GM21381 (cell line): ENCODE measurements at regions not wholly inside any gene's neighbourhood (a gene's known extent, or its start where the extent isn't known, plus 50 kb on each side); places are given as distances from the start of the nearest gene placed in this dataset.
"Not testable (repeated sequence)": the region's sequence is repeated elsewhere in the genome, so short reads cannot be mapped to it uniquely, and the experiment has no call there.

Experiments used
- ATAC-seq: cut with Tn5 transposase; IDR thresholded peaks from one replicate; pipeline ENCODE4 v1.9.1; 2021; ENCODE audit warnings: mild to moderate bottlenecking, moderate library complexity; ENCODE audit not compliant: unreplicated experiment

DNA sequence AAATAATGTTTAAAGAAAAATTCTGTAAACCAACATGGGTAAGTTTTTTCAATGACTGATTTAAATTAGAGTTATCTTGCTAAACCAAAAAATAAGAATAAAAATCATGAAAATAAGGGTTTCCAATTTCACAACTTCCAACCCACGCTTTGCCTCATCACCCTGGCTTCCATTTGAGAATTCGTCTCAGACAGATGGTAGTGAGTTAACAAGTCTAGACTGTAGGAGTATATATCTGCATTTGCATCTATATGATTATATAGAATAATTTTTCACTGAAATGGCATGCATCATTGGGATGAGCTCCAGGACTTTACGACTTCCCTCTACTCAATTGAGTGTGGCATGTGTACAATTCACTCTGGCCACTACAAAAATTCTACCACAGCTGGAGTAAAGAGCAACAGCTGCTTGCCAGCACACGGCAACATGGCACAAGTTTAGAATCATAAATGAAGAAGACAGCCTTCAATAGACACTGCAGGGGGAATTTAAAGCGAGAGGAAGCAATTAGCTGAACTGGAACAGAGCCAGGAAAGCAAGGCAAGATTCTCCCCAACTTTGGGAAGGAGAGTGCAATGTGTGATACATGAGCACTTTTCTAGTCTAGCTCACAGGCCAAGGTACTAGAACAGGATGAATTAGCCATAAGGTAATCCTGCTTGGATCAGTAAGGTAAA lies 1673.5 kb upstream of the CELF4 start:
- no peak for ATAC-seq

DNA sequence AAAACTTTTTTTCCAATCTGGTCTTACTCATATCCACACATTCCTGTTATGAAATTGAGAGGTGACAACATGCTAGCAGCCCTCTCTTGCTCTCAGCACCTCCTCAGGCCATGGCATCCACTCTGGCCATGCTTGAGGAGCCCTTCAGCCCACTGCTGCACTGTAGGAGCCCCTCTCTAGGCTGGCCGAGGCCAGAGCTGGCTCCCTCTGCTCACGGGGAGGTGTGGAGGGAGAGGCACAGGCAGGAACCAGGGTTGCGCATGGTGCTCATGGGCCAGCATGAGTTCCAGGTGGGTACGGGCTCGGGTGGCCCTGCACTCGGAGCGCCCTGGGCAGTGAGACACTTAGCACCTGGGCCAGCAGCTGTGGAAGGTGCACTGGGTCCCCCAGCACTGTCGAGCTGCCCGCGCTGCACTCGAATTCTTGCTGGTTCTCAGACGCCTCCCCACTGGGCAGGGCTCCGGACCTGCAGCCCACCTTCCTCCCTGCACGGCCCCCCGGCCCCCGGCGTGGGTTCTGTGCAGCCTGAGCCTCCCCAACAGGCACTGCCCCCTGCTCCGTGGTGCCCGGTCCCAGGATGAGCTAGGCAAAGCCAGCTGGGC lies 1669.6 kb upstream of the CELF4 start:
- ATAC-seq: no peak

DNA sequence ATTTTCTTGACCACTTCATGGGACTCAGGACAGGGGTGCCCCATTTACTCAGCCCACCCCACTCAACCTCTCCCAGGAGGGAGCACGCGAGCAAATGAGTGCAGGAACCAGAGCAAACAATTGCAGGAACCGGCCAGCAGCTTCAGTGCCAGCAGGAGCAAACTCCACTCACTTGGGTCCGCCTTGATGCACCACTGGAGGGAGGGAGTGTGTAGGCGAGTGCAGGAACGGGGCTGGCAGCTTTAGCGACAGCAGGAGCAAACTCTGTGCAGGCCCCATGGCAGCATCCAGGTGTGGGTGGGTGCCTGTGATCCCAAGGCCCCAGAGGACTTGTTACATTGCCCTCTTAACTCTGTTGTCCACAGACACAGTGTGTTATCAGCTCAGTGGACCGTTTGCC lies 1667.3 kb upstream of the CELF4 start:
- ATAC-seq: no peak

DNA sequence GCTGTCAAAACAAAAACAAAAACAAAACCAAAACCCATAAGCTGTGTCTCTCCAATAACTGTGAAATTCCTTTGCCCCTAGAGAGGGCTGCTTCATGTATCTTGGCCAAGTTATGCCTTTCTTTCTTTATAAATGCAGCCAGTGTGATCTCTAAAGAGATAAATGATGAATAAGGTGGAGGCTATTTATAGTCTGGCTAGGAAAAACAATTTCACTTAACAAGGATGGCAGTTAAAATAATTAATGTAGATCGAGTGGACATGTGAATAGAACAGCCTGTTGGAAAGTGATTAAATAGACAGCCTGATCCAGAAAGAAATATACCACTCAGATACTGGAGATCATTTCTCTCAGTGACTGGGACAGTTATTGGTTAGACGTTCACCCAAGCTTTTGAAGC lies 1666.9 kb upstream of the CELF4 start:
- no peak for ATAC-seq

DNA sequence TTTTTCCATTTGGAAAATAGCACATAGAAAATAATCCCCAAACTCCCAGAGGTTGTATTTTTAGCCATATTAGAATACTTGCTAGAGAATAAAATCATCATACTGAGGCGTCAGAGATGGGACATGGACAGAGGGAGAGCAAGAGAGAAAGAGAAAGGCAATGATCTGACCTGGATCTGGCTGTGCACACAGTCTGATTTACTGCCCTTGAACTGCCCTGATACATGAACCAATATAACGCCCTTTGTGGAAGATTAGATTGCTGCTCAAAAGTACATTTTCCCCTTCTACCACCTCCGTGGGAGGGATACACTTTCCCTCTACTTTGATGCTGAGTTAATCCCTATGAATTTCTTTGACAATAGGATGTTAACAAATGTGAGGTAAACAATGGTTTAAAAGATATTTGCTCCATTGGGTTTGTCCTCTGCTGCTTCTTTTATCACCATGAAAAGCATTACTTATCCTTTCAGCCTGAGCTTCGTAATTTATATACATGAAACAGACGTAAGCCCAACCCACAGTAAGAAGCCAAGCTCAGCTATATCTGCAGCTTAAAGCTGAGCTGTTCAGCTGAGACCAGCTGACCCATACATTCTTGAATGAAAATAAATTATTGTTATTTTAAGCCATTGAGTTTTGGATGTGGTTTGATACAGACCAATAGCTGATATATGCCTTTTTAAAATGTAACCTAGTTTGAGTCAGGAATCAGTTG lies 1664.6 kb upstream of the CELF4 start:
- no peak for ATAC-seq

DNA sequence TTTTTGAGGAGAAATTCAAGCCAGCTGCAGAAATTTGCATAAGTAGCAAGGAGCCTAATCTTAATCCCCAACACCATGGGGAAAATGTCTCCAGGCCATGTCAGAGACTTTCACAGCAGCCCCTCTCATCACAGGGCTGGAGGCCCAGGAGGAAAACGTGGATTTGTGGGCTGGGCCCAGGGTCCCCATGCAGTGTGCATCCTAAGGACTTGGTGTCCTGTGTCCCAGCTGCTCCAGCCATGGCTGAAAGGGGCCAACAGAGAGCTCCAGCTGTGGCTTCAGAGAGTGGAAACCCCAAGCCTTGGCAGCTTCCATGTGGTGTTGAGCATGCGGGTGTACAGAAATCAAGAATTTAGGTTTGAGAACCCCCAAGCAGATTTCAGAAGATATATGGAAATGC lies 1662.2 kb upstream of the CELF4 start:
- ATAC-seq: not testable (repeated sequence)

DNA sequence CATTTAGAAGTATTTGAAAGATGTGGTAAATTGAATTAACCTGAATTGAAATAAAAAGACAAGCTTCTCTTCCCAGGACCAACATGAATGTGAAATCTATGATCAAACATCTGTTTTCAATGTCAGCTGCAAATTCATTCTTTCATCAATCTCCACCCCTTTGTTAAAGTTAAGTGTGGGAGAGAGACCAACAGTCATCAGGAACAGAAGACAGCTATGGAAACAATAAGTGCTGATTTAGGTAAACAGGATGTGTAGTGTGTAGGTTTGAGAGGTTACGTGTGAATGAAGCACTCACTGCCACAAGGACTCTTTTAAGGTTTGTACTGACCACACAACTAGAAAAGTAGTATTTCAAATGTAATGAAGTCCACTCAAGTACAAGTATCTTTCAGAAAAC lies 1659.8 kb upstream of the CELF4 start:
- no peak for ATAC-seq

DNA sequence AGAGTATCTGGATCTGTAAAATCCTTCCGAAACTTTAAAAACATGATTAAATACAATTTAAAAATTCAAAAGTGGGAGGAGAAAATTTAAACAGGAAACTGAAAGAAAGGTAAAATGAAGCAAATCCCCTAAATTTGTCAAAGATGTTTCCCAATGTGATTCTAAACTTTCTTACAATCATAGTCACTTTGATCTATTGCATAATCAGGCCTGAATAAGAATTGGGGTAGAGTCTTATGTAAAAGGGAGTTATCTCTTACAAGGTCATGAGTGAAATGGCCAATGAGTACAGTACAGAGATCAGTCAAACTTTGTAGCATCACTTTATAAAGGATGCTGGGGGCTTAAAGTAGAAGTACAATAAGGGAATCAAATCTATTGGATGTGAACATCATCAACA lies 1657.7 kb upstream of the CELF4 start:
- no peak for ATAC-seq

DNA sequence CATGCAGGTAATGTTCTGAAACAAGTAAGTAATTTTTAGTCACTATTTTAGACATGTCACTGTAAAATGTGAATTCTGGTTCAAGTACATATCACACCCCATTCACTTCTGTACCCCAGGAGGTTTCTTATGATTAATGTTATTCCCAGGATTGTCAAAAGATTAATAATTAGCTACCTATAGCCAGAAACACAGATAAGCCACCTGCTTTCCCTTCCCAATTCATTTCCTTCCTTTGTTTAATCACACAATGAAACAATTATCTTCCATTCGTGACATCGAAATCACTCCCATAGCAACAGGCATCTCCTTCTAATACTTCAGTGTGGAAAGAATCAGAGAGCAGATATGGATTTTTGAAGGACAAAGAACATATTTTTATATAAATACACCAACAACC lies 1650.3 kb upstream of the CELF4 start:
- no peak for ATAC-seq

DNA sequence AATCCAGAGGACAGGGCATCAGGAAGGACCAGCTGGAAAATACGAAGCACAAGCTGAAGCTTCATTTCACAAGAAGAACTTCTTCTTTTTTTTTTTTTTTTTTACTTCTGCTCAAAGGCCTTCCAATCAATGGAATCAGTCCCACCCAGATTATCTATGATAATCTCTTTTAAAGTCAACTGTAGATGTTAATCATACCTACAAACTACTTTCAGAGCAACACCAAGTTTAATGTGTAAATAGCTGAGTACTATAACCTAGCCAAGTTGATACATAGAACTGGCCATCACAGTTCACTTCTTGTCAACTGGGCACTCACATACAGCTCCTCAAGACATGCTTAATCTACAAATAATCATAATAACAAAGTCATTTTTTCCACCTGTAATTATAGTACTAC lies 1645.9 kb upstream of the CELF4 start:
- ATAC-seq: no peak

DNA sequence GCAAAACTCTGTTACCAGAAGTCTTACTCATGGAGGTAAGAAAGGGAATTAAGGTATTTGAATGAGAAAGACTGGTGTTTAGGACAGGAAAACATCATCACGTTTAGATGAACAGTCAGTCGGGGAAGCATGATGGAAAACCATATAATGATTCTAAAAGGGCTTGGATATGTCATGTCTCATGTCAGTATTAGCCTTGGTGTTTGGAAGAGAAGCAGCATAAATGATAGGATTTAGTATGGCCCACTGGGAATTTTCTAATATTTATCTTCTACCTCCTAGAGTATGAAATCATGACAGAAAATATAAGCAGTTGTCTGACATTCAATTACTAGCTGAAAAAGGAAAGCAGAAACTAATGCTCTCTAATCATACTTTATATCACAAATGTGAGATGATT lies 1643.6 kb upstream of the CELF4 start:
- ATAC-seq: no peak

DNA sequence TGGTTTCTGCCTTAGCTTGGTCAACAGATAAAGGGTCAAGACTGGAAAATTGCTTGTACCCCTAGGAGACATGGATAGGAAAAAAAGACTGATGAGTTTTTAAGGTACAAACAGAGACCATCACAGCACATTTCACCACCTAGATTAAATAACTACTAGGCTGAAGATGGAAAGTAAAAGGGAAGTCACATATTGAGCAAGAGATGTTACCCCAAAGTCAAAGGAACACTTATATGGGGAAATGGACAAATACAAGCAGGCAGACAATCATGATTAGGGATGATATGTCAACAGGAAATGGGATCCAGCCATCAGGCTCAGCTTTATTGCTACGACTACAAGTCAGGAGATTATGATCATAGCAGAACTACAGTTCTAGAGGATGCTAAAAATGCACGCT lies 1643.1 kb upstream of the CELF4 start:
- no peak for ATAC-seq

DNA sequence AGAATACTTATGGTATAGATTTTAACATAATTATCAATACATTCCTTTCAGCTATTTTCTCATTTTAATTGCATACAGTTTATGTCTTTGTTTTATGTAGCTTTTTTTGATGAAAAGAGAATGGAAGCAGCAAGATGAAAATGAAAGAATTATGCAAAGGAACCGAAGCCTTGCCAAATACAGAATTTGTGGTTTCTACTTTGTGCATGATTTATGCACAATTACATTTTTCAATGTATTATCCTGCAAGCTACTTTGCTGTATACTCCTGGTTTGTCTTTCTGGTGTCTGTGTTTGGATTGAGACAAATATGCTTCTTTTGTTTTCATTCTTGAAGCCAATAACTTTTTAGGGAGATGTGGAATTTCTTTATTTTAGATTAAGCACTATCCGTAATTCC lies 1642.6 kb upstream of the CELF4 start:
- ATAC-seq: no peak

DNA sequence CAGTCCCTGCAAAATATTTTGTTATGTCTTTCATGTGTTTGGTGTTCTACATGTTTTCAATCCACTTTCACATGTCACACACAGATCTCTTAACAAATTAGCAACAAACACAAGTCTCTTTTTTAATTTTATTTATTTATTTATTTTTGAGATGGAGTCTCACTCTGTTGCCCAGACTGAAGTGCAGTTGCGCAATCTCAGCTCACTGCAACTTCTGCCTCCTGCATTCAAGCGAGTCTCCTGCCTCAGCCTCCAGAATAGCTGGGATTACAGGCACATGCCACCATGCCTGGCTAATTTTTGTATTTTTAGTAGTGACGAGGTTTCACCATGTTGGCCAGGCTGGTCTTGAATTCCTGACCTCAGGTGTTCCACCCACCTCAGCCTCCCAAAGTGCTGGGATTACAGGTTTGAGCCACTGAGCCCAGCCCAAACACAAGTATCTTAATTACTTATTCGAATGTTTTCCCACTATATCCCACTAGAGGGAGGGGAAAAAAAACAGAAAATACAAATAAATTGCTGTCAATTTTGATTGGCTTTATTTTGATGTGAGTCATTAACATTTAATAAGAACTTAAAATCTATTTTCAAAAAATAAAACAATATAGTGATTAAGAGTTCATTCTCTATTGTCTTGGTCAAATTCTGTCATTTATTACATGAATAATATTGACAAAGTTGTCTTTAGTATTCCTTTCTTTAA lies 1641.0 kb upstream of the CELF4 start:
- not testable (repeated sequence) for ATAC-seq

DNA sequence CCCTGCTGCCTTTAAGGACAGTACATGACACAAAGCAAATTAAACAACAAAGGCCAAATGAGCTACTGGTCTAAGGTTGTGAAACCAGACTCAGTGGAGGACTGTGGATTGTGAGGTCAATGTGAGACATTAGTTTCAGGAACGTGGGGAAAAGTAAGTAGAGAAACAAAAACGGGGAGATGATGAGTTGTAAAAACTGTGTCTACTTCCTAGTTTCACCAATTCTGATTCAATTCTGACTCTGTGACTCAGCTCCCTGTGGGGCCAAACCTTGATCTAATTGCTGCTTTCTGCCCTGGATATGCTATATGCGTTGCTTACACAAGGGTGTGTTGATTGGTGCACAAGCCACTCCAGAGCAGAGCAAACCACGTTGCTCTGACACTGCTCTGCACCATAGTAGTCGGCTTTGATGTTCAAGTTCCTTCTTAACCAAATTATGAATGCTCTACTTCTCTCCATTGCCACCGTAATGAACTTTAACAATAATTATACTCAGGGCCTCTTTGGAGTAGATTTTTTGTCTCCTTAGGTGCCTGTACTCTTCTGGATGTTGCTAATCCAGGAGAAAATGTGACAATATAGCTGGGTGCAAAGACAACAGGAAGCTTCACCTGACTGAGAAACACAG lies 1640.1 kb upstream of the CELF4 start:
- no peak for ATAC-seq

DNA sequence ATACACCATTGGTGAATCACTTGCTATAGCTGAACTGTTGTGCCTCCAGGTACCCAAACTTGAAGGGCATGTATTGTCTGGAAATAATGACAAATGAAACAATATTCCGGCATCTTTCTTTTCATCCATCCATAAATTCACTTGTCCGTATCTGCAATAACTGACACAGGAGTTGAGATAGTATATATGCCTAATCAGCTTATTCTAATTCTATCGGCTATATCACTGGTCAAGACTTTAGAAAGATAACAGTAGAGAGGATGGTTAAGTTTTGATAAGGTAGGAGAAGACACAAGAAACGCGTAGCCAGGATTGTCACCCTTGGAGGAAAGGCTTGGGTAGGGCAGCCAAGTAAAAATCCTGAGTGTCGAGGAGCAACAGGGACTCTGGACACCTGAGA lies 1634.6 kb upstream of the CELF4 start:
- ATAC-seq: no peak

DNA sequence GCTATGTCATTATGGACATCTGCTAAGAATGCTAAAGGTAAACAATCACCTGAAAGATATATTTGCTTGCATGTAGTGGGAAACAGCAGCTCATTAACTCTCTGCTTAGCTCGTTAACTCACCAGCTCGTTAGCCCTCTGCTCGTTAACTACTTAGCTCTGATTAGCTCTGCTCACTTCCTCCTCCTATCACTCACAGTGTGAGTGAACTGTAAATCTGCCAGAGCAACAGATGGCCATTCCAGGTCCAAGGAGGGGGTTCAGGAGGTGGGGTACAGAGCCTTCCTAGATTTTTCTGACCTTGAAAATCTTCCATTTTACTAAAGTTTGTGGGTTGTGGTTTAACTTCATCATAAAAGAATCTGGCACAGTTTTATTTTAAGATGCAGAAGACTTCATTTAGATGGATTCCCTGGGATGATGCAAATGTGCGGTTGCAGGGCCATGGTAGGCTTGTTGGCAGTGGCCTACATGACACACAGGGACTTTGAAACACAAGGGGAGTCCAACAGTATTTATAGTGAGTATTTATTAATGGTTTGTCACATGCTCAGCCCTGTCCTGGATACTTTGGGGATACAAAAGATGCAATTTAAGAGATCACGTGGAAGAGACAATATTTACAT lies 1633.7 kb upstream of the CELF4 start:
- no peak for ATAC-seq

DNA sequence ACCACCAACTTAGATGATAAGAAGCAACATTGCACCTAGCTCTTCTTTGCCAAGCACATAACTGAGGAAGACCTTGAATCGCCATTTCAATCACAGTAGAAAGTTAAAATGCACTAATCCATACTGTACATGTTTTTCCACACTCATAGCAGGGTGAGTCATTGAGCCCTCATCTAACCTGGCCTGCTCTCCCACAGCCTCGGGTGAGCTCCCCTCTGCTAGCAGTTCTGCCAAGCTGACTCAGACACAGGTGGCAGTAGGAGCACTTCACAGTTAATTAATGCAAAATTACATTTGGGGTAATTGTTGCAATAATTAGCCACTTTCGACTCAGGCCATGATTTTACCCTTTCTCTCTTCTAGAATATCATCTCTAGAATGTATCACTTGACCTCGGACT lies 1632.8 kb upstream of the CELF4 start:
- ATAC-seq: no peak

DNA sequence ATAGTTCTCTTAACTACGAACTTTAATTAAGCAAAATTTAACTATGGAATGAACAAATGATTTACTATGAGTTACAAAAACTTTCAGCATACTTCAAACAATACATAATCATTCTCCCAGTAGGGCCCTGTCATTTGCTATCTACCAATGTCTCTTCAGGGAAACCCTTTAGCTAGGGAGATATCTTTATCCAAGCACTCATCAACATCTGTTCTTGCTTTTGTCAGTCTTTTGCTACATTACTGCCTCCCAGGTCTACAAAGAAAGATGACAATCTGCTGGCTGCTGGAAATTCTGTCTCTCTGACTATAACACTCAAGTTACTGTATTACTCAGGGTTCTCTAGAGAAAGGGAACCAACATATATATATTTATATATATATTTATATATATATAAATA lies 1626.3 kb upstream of the CELF4 start:
- ATAC-seq: no peak

DNA sequence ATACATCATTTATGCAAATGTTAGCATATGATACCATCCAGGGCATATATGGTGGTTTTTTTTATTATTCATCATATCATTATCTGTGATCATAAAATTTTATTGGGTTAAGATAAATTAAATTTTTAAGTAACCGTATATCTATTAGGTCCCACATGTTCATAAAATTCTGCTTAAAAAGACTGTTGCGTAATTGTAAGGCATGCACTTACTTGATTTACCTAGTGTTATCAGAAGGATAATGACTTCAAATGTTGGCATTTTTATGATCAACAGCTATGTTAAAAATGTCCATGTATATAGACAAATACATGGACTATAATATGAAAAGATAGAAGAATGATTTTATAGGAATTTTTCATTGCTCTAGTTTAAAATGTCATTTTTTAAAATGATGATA lies 1625.5 kb upstream of the CELF4 start:
- no peak for ATAC-seq

DNA sequence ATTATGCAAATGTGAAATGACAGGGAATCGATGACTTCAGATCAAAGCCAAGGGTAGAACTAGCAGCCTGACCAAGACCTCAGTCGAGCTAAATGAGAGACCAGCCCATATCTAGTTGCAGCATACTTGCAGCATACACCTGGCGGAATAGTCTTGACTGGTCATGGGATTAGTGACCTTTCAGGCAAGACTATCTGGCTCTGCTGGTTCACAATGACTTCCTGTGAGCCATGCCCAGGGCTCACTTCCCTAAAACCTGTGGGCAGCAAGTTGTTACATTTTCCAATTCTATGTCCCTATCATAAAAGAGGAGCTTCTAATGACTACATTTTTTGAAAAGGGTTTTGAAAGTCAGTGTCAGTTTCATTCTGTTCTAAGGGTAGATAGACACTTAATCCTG lies 1624.9 kb upstream of the CELF4 start:
- ATAC-seq: no peak
